Heart right ventricle (tissue), 16 donors: ENCODE measurements at regions not wholly inside any gene's neighbourhood (a gene's known extent, or its start where the extent isn't known, plus 50 kb on each side); places are given as distances from the start of the nearest gene placed in this dataset.

ENCODE experiments used
- ATAC-seq, 8 donors: fragments of 200-7000 bp; cut with Tn5 transposase; one replicate each; pipeline ENCODE4 v1.9.1; 2020; ENCODE audit warnings: mild to moderate bottlenecking in 8 of 8, moderate library complexity in 8 of 8, moderate number of reproducible peaks in 1 of 8
- DNase-seq, 2 donors: peaks; one replicate each; pipeline ENCODE4 v3.0.0-alpha.2; 2020
- H3K27ac ChIP-seq, 10 donors: fragments of 200-600 bp; sonication (generic) in 2 of 10; one replicate each; pipeline versions ENCODE4 v1.5.0 to v1.8.0; 2020 to 2022; ENCODE audit warnings: mild to moderate bottlenecking in 3 of 10
- H3K27me3 ChIP-seq, 7 donors: fragments of 200-600 bp; one replicate each; pipeline ENCODE4 v1.8.0; 2021 to 2022; ENCODE audit warnings: mild to moderate bottlenecking in 2 of 7
- H3K36me3 ChIP-seq, 9 donors: fragments of 200-600 bp; sonication (generic) in 1 of 9; one replicate each; pipeline versions ENCODE4 v1.5.0 to v1.8.0; 2020 to 2022; ENCODE audit warnings: mild to moderate bottlenecking in 2 of 9
- H3K4me1 ChIP-seq, 9 donors: fragments of 200-600 bp; sonication (generic) in 1 of 9; one replicate each; pipeline versions ENCODE4 v1.5.0 to v1.8.0; 2020 to 2022; ENCODE audit warnings: mild to moderate bottlenecking in 4 of 9
- H3K4me3 ChIP-seq, 10 donors: fragments of 200-600 bp; sonication (generic) in 2 of 10; one replicate each; pipeline versions ENCODE4 v1.5.0 to v1.8.0; 2020 to 2022; ENCODE audit warnings: mild to moderate bottlenecking in 7 of 10, moderate library complexity in 2 of 10
- H3K9me3 ChIP-seq, 11 donors: fragments of 200-600 bp in 10 of 11; sonication (generic) in 2 of 11; one replicate each; pipeline versions ENCODE4 v1.5.0 to v1.8.0; 2013 to 2022; ENCODE audit warnings: mild to moderate bottlenecking in 2 of 11, control low read depth in 1 of 11, moderate library complexity in 1 of 11
- CTCF ChIP-seq, 9 donors: fragments of 200-600 bp; sonication (generic) in 2 of 9; IDR thresholded peaks; one replicate each; pipeline versions ENCODE4 v1.5.0 to v1.8.0; 2021 to 2022; ENCODE audit warnings: antibody characterized with exemption in 9 of 9, mild to moderate bottlenecking in 5 of 9, moderate library complexity in 1 of 9
- WGBS, 2 donors: extraction: QIAGEN DNeasy Blood & Tissue Kit; methylation state at CpG; one replicate each; pipeline ENCODE4 v1.1.7; 2013; ENCODE audit warnings: inconsistent platforms in 1 of 2; 5-methylcytosine and 5-hydroxymethylcytosine counted together
- intact Hi-C, 10 donors: fragments of 100-400 bp; cut with DNase I; formaldehyde crosslinking; loops; one replicate each; pipeline versions ENCODE4 v1.11.1 to v1.14.2; 2022
- donor health status: Arrhythmogenic right ventricular cardiomyopathy.
- donor health status: ischemic (EF 13 %, LVEDD 7.1; RV severe dilation, severe dysfunction).
- donor health status: healthy with polysubstance abuse.
- donor health status: DM: no; HTN: yes; CAD: no.
- donor health status: DM: no; HTN: no; CAD: no.
- donor health status: ischemic (EF 25% LVEDD 6.9; RV normal size, moderate dysfunction).
- donor health status: ischemic (EF 25% LVEDD 5.7; RV mildly dilated, moderate dysfunction).
- donor health status: healthy.
- donor health status: DM: yes; HTN: yes; CAD: no.
- donor health status: Ischemic cardiomyopathy.
- donor health status: ischemic (EF 35%, LVEDD 5.7; RV mildly dilated, moderate dysfunction).
- donor health status: nonischemic (EF 11% LVEDD 7.7; RV severe dilation, severe dysfunction).
- donor health status: DM: yes; HTN: yes; CAD: no.
- donor health status: PGD.
- donor health status: ischemic (EF 29% LVEDD 5.4; RV normal size, mild dysfunction).
- donor health status: nonischemic (EF 23%, LVEDD 6.1; RV moderate dilation, normal function).

GRCh38 chr12:107543416-107543815, 142.2 kb upstream of the PWP1 start:
- no peak overlapping the region for H3K27ac ChIP-seq
- no peaks in the 10 kb centered on the region for H3K27me3 ChIP-seq
- no peak overlapping the region for H3K4me3 ChIP-seq
- WGBS, 2 donors: 87 to 88% methylated on average over 5 of the region's 5 CpGs
- intact Hi-C loops: no loop called here
- no peak for TF ChIP-seq CTCF (IDR thresholded peaks at IDR 0.05)
- DNase-seq (no peak), ATAC-seq (no peak)
- peaks cover 0 to 9% (median 0%) of the 10 kb centered on the region in 9 donors for H3K4me1 ChIP-seq
- no peaks in the 10 kb centered on the region for H3K36me3 ChIP-seq
- peaks cover 0 to 7% (median 0%) of the 10 kb centered on the region in 11 donors for H3K9me3 ChIP-seq

GRCh38 chr12:107543841-107544240, 141.8 kb upstream of the PWP1 start:
- intact Hi-C loops: no loop called here

GRCh38 chr12:107544937-107545336, 140.7 kb upstream of the PWP1 start:
- Histone ChIP-seq H3K27ac (peak overlapping the region in 1 of 10 donors; percentile 17), H3K4me1 (peaks cover 0 to 9% (median 0%) of the 10 kb centered on the region in 9 donors), H3K27me3 (no peaks in the 10 kb centered on the region), H3K9me3 (peaks cover 0 to 22% (median 7%) of the 10 kb centered on the region in 11 donors), H3K4me3 (no peak overlapping the region), H3K36me3 (no peaks in the 10 kb centered on the region)
- peak in 6 of 8 donors; percentile 38 to 68 (median 59) for ATAC-seq
- intact Hi-C loops: no loop called here
- WGBS, 2 donors: 71 to 73% methylated on average over 2 of the region's 2 CpGs
- TF ChIP-seq CTCF (IDR thresholded peaks at IDR 0.05): no peak
- no peak for DNase-seq

More at GRCh38 chr12:107543841-107544240, 141.8 kb upstream of the PWP1 start:
- no peak for TF ChIP-seq CTCF (IDR thresholded peaks at IDR 0.05)
- Histone ChIP-seq H3K9me3 (peaks cover 0 to 12% (median 0%) of the 10 kb centered on the region in 11 donors), H3K4me3 (no peak overlapping the region), H3K36me3 (no peaks in the 10 kb centered on the region), H3K4me1 (peaks cover 0 to 9% (median 0%) of the 10 kb centered on the region in 9 donors), H3K27me3 (no peaks in the 10 kb centered on the region), H3K27ac (no peak overlapping the region)
- no peak for DNase-seq
- WGBS, 2 donors: 71 to 78% methylated on average over 4 of the region's 4 CpGs
- no peak for ATAC-seq

GRCh38 chr12:107545737-107546353, 139.8 kb upstream of the PWP1 start:
- Histone ChIP-seq H3K27ac (peak overlapping the region in 4 of 10 donors; percentile 25 to 57 (median 40)), H3K36me3 (no peaks in the 10 kb centered on the region), H3K9me3 (peaks cover 0 to 23% (median 7%) of the 10 kb centered on the region in 11 donors), H3K4me3 (no peak overlapping the region), H3K27me3 (no peaks in the 10 kb centered on the region), H3K4me1 (peaks cover 0 to 9% (median 0%) of the 10 kb centered on the region in 9 donors)
- peak in 6 of 8 donors; percentile 13 to 71 (median 56) for ATAC-seq
- WGBS, 2 donors: 60 to 68% methylated on average over 6 of the region's 6 CpGs
- DNase-seq: no peak
- intact Hi-C loops: no loop called here
- no peak for TF ChIP-seq CTCF (IDR thresholded peaks at IDR 0.05)
